ENCODE measurements at regions not wholly inside any gene's neighbourhood (a gene's known extent, or its start where the extent isn't known, plus 50 kb on each side); places are given as distances from the start of the nearest gene placed in this dataset.
"Not testable (repeated sequence)": the region's sequence is repeated elsewhere in the genome, so short reads cannot be mapped to it uniquely, and the experiment has no call there.

GRCh38 chrX:109155161-109155560, 326.7 kb downstream of the GUCY2F start:
- no peak overlapping the region for H3K4me3 ChIP-seq (ENCODE audit: low read depth, low read length)
- TF ChIP-seq POLR2A (IDR thresholded peaks at IDR 0.05; ENCODE audit: extremely low read depth, insufficient read length) (no peak), MYC (IDR thresholded peaks at IDR 0.05; ENCODE audit: low read depth, low read length) (no peak), CTCF (IDR thresholded peaks at IDR 0.05; ENCODE audit: low read depth, low read length) (no peak), MAX (IDR thresholded peaks at IDR 0.05; ENCODE audit: low read depth, low read length) (no peak)
- peak; percentile 4 for DNase-seq (ENCODE audit: low read depth)

GRCh38 chrX:109144173-109144572, 337.7 kb downstream of the GUCY2F start:
- DNase-seq (ENCODE audit: low read depth); H3K4me3 ChIP-seq (ENCODE audit: low read depth, low read length): not testable (repeated sequence)

GRCh38 chrX:109140463-109140862, 341.4 kb downstream of the GUCY2F start:
- H3K4me3 ChIP-seq (ENCODE audit: low read depth, low read length), result no peak overlapping the region
- DNase-seq (ENCODE audit: low read depth), result no peak
- TF ChIP-seq POLR2A (IDR thresholded peaks at IDR 0.05; ENCODE audit: extremely low read depth, insufficient read length) (no peak), CTCF (IDR thresholded peaks at IDR 0.05; ENCODE audit: low read depth, low read length) (no peak), MYC (IDR thresholded peaks at IDR 0.05; ENCODE audit: low read depth, low read length) (no peak), MAX (IDR thresholded peaks at IDR 0.05; ENCODE audit: low read depth, low read length) (no peak)

GRCh38 chrX:109134777-109135176, 347.1 kb downstream of the GUCY2F start:
- H3K4me3 ChIP-seq (ENCODE audit: low read depth, low read length), result no peak overlapping the region
- DNase-seq (ENCODE audit: low read depth), result no peak
- TF ChIP-seq POLR2A (IDR thresholded peaks at IDR 0.05; ENCODE audit: extremely low read depth, insufficient read length), result no peak
- TF ChIP-seq MYC (IDR thresholded peaks at IDR 0.05; ENCODE audit: low read depth, low read length), result no peak
- TF ChIP-seq MAX (IDR thresholded peaks at IDR 0.05; ENCODE audit: low read depth, low read length), result no peak
- TF ChIP-seq CTCF (IDR thresholded peaks at IDR 0.05; ENCODE audit: low read depth, low read length), result no peak

GRCh38 chrX:109125304-109125703, 356.6 kb downstream of the GUCY2F start:
- DNase-seq (ENCODE audit: low read depth), result no peak
- TF ChIP-seq MYC (IDR thresholded peaks at IDR 0.05; ENCODE audit: low read depth, low read length) (no peak), MAX (IDR thresholded peaks at IDR 0.05; ENCODE audit: low read depth, low read length) (no peak), CTCF (IDR thresholded peaks at IDR 0.05; ENCODE audit: low read depth, low read length) (no peak), POLR2A (IDR thresholded peaks at IDR 0.05; ENCODE audit: extremely low read depth, insufficient read length) (no peak)
- H3K4me3 ChIP-seq (ENCODE audit: low read depth, low read length), result no peak overlapping the region

- DNase-seq (ENCODE audit: low read depth), result no peak
- no peak for TF ChIP-seq CTCF (IDR thresholded peaks at IDR 0.05; ENCODE audit: low read depth, low read length)
- TF ChIP-seq MYC (IDR thresholded peaks at IDR 0.05; ENCODE audit: low read depth, low read length), result no peak
- TF ChIP-seq MAX (IDR thresholded peaks at IDR 0.05; ENCODE audit: low read depth, low read length), result no peak
- no peak for TF ChIP-seq POLR2A (IDR thresholded peaks at IDR 0.05; ENCODE audit: extremely low read depth, insufficient read length)
- H3K4me3 ChIP-seq (ENCODE audit: low read depth, low read length), result no peak overlapping the region
These were observed 353.0 kb upstream of the IRS4 start for GRCh38 chrX:109089359-109089758.

Data from NB4 (cell line).